SKM-1 treated with dmso at 0.1 percent for 144 hours (cell line): ENCODE measurements at regions not wholly inside any gene's neighbourhood (a gene's known extent, or its start where the extent isn't known, plus 50 kb on each side); places are given as distances from the start of the nearest gene placed in this dataset.
A peak's percentile ranks its signal among the peaks of the same experiment; 100 is the strongest.

Experiments used
- DNase-seq: peaks from one replicate; lab custom pipeline; 2025; ENCODE audit not compliant: unreplicated experiment; lab: John Stamatoyannopoulos, UW

GRCh38 chr18:56186319-56186718, 452.1 kb downstream of the TXNL1 start:
- DNase-seq: no peak

GRCh38 chr18:56185126-56185525, 453.3 kb downstream of the TXNL1 start:
- no peak for DNase-seq

GRCh38 chr18:56176751-56177150, 461.6 kb downstream of the TXNL1 start:
- DNase-seq: no peak

- DNase-seq: no peak
These were observed 462.9 kb downstream of the TXNL1 start for GRCh38 chr18:56175330-56176001.

- DNase-seq: no peak
These were observed 464.7 kb downstream of the TXNL1 start for GRCh38 chr18:56173542-56174220.

GRCh38 chr18:56172527-56172926, 465.9 kb downstream of the TXNL1 start:
- DNase-seq: no peak

- no peak for DNase-seq
These were observed 466.5 kb downstream of the TXNL1 start for GRCh38 chr18:56171848-56172247.

GRCh38 chr18:56168049-56168781, 470.2 kb downstream of the TXNL1 start:
- DNase-seq: no peak

GRCh38 chr18:56167366-56167765, 471.0 kb downstream of the TXNL1 start:
- DNase-seq: no peak

GRCh38 chr18:56166914-56167313, 471.5 kb downstream of the TXNL1 start:
- no peak for DNase-seq

- DNase-seq: no peak
These were observed 472.6 kb downstream of the TXNL1 start for GRCh38 chr18:56165601-56166355.

- peak; percentile 81 for DNase-seq
These were observed 475.8 kb downstream of the TXNL1 start for GRCh38 chr18:56162311-56163265.

- DNase-seq: no peak
These were observed 476.7 kb downstream of the TXNL1 start for GRCh38 chr18:56161566-56162260.

GRCh38 chr18:56158676-56159075, 479.7 kb downstream of the TXNL1 start:
- DNase-seq: no peak

GRCh38 chr18:56157541-56157940, 480.9 kb downstream of the TXNL1 start:
- no peak for DNase-seq

- DNase-seq: no peak
These were observed 485.7 kb downstream of the TXNL1 start for GRCh38 chr18:56152551-56153310.

- no peak for DNase-seq
These were observed 490.0 kb downstream of the TXNL1 start for GRCh38 chr18:56148373-56148772.

- DNase-seq: no peak
These were observed 491.8 kb downstream of the TXNL1 start for GRCh38 chr18:56146565-56146964.

- no peak for DNase-seq
These were observed 496.4 kb downstream of the TXNL1 start for GRCh38 chr18:56142001-56142400.
